ENCODE measurements at regions not wholly inside any gene's neighbourhood (a gene's known extent, or its start where the extent isn't known, plus 50 kb on each side); places are given as distances from the start of the nearest gene placed in this dataset.

DNA sequence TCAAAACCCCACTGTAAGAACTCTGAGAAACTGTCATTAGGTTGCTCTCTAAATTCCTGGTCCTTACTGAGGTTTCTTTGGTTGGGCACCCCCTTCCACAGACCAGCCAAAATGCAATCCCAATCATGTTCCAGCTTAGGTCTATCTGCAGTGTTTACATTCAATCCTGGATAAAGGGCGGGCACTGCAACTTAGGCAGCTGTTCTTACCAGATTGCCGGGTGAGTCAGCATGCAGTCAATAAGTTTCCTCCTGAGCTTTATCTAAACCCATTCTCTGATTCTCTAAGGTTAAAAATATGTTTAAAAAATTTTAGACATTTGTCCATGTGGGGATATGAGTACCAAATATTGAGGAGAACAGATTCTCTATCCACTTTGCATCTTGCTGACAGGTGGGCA is 197.8 kb downstream of the HAO1 start:
- TF ChIP-seq, protein P1, sequence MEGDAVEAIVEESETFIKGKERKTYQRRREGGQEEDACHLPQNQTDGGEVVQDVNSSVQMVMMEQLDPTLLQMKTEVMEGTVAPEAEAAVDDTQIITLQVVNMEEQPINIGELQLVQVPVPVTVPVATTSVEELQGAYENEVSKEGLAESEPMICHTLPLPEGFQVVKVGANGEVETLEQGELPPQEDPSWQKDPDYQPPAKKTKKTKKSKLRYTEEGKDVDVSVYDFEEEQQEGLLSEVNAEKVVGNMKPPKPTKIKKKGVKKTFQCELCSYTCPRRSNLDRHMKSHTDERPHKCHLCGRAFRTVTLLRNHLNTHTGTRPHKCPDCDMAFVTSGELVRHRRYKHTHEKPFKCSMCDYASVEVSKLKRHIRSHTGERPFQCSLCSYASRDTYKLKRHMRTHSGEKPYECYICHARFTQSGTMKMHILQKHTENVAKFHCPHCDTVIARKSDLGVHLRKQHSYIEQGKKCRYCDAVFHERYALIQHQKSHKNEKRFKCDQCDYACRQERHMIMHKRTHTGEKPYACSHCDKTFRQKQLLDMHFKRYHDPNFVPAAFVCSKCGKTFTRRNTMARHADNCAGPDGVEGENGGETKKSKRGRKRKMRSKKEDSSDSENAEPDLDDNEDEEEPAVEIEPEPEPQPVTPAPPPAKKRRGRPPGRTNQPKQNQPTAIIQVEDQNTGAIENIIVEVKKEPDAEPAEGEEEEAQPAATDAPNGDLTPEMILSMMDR (IDR thresholded peaks at IDR 0.05), result no peak
- TF ChIP-seq POLR2AphosphoS5 (IDR thresholded peaks at IDR 0.05; ENCODE audit: low read depth, low read length), result no peak

Data from Panc1 (cell line).